ENCODE measurements at regions not wholly inside any gene's neighbourhood (a gene's known extent, or its start where the extent isn't known, plus 50 kb on each side); places are given as distances from the start of the nearest gene placed in this dataset.

DNA sequence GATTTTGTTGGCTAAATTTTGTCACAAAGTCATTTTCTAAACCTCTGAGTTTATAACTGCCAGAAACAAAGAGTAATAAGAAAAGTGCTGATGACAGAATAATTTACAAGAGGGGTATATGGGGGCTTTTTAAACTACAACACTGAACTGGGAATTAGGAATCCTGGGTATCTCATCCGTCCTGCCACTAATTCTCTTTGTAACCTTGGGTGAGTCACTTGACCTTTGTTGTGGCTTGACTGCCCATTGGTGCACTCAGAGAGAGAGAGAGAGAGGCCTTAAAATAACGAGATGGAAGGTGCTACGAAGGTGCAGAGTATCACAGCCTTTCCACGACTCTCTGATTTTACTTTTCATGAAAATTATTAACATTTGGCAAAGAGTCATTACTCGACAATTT, 130.3 kb upstream of the CNTLN start:
- peak overlapping the region; percentile 49 for H3K4me3 Mint-ChIP-seq (ENCODE audit: low read depth, unreplicated experiment)
- TF ChIP-seq, protein P1, sequence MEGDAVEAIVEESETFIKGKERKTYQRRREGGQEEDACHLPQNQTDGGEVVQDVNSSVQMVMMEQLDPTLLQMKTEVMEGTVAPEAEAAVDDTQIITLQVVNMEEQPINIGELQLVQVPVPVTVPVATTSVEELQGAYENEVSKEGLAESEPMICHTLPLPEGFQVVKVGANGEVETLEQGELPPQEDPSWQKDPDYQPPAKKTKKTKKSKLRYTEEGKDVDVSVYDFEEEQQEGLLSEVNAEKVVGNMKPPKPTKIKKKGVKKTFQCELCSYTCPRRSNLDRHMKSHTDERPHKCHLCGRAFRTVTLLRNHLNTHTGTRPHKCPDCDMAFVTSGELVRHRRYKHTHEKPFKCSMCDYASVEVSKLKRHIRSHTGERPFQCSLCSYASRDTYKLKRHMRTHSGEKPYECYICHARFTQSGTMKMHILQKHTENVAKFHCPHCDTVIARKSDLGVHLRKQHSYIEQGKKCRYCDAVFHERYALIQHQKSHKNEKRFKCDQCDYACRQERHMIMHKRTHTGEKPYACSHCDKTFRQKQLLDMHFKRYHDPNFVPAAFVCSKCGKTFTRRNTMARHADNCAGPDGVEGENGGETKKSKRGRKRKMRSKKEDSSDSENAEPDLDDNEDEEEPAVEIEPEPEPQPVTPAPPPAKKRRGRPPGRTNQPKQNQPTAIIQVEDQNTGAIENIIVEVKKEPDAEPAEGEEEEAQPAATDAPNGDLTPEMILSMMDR (IDR thresholded peaks at IDR 0.05; ENCODE audit: unreplicated experiment) = no peak
- H3K36me3 Mint-ChIP-seq (ENCODE audit: insufficient read depth, unreplicated experiment) = no peaks in the 10 kb centered on the region
- H3K4me1 Mint-ChIP-seq (ENCODE audit: low read depth, unreplicated experiment) = peaks cover 10% of the 10 kb centered on the region
- intact Hi-C loops (cut with micrococcal nuclease; ENCODE audit: unreplicated experiment) = no loop called here
- peak overlapping the region; percentile 47 for H3K27ac Mint-ChIP-seq (ENCODE audit: unreplicated experiment)
- DNase-seq = no peak
- H3K9me3 Mint-ChIP-seq (ENCODE audit: low read depth, unreplicated experiment) = no peaks in the 10 kb centered on the region
- CTCF ChIA-PET = no interaction called here
- no TSS peak for BruUV-seq (replicated peaks)
- H3K27me3 Mint-ChIP-seq (ENCODE audit: unreplicated experiment) = no peaks in the 10 kb centered on the region

DNA sequence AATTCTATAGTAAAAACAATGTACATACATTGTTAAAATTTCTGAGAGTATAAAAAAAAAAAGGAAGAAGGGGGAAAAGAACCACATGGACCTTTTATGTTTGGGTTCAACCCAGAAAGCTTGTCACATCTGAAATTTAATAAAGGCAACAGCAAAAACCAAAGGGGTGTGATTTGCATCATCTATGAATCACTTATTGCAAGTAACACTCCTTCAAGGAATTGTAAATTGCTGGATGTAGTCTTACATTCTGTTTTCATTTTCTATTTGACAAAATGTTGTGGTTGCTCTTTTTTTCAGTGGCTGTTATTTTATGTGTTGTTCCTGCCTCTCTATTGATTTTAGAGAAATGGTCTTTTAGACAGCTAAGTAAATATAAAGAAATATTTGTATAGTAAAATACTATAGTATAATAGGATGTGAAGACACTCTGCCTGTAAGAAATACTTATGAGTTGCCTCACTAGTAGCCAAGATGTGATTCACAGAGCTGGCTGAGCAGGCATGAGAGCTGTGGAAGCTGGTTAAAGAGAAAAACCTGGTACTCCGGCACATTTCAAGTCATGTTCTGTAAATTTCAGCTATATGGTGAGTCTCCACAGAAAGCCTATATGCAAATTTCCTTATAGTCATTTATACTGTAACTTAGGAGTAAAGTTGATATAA, 131.1 kb upstream of the CNTLN start:
- Mint-ChIP-seq H3K27me3 (ENCODE audit: unreplicated experiment) (no peaks in the 10 kb centered on the region), H3K9me3 (ENCODE audit: low read depth, unreplicated experiment) (no peaks in the 10 kb centered on the region), H3K27ac (ENCODE audit: unreplicated experiment) (no peak overlapping the region), H3K4me3 (ENCODE audit: low read depth, unreplicated experiment) (no peak overlapping the region), H3K36me3 (ENCODE audit: insufficient read depth, unreplicated experiment) (no peaks in the 10 kb centered on the region), H3K4me1 (ENCODE audit: low read depth, unreplicated experiment) (peaks cover 10% of the 10 kb centered on the region)
- intact Hi-C loops (cut with micrococcal nuclease; ENCODE audit: unreplicated experiment) = no loop called here
- CTCF ChIA-PET = no interaction called here
- TF ChIP-seq, protein P1 (IDR thresholded peaks at IDR 0.05; ENCODE audit: unreplicated experiment) = no peak
- no TSS peak for BruUV-seq (replicated peaks)
- DNase-seq = no peak

DNA sequence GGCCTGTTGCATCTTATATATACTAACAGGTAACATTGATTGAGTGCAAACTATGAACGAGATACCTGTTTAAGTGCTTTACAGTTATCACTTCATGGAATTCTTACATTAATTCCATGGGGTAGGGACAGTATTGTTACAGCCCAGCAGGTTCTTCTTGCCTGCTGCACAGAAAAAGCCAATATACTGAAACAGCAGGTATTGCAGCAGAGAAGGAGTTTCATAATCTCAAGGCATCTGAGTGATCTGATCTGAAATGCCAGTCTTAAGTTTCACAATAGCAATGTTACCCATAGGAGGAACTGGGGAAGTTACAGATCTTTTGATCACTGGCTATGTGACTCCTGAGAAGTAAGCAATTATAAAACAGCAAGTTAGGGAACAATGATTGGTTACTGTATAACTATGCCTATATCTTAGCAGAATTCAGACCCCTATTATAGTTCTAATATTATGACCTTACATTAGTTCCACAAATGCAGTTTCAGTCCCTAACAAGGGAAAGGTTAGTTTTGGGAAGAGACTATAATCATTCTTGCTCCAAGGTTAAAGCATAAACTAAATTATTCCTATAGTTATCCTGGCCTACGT, 126.5 kb upstream of the BNC2 start:
- Mint-ChIP-seq H3K4me3 (ENCODE audit: low read depth, unreplicated experiment) (no peak overlapping the region), H3K27me3 (ENCODE audit: unreplicated experiment) (peaks cover 9% of the 10 kb centered on the region), H3K9me3 (ENCODE audit: low read depth, unreplicated experiment) (peaks cover 8% of the 10 kb centered on the region), H3K36me3 (ENCODE audit: insufficient read depth, unreplicated experiment) (no peaks in the 10 kb centered on the region), H3K4me1 (ENCODE audit: low read depth, unreplicated experiment) (no peaks in the 10 kb centered on the region), H3K27ac (ENCODE audit: unreplicated experiment) (no peak overlapping the region)
- TF ChIP-seq, protein P1 (IDR thresholded peaks at IDR 0.05; ENCODE audit: unreplicated experiment) = no peak
- DNase-seq = no peak
- CTCF ChIA-PET = no interaction called here
- no TSS peak for BruUV-seq (replicated peaks)
- intact Hi-C loops (cut with micrococcal nuclease; ENCODE audit: unreplicated experiment) = no loop called here

DNA sequence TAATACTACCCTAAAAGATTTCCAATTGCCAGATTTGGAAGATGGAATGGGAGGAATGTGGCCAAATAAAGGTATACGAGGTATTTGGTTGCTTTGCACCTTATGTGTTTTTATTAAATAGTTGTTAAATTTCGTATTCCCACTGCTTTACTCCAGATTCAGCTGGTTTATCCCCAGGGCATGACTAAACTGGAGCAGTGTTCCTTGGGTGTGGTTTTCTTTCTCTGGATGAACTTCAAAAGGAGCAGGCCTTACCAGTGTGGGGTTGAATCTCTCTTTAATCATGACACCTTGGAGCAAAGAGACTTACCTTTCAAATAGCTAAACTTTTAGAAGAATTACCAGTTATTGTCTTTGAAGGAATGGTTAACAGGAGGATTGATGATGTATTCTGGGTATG, 121.7 kb upstream of the BNC2 start:
- intact Hi-C loops (cut with micrococcal nuclease; ENCODE audit: unreplicated experiment) = no loop called here
- BruUV-seq (replicated peaks) = no TSS peak
- H3K9me3 Mint-ChIP-seq (ENCODE audit: low read depth, unreplicated experiment) = peaks cover 8% of the 10 kb centered on the region
- no peak overlapping the region for H3K27ac Mint-ChIP-seq (ENCODE audit: unreplicated experiment)
- TF ChIP-seq, protein P1 (IDR thresholded peaks at IDR 0.05; ENCODE audit: unreplicated experiment) = no peak
- H3K36me3 Mint-ChIP-seq (ENCODE audit: insufficient read depth, unreplicated experiment) = no peaks in the 10 kb centered on the region
- no peaks in the 10 kb centered on the region for H3K4me1 Mint-ChIP-seq (ENCODE audit: low read depth, unreplicated experiment)
- H3K4me3 Mint-ChIP-seq (ENCODE audit: low read depth, unreplicated experiment) = no peak overlapping the region
- CTCF ChIA-PET = interaction anchor here (0.6 kb wide), 2 partner anchors 24 to 173 kb away, joined by 5 read pairs; no protein-coding TSS in a partner anchor
- no peak for DNase-seq
- H3K27me3 Mint-ChIP-seq (ENCODE audit: unreplicated experiment) = peaks cover 21% of the 10 kb centered on the region

Measured in Calu3 (cell line).